H1 (cell line): ENCODE measurements at regions not wholly inside any gene's neighbourhood (a gene's known extent, or its start where the extent isn't known, plus 50 kb on each side); places are given as distances from the start of the nearest gene placed in this dataset.

Experiments
- CTCF ChIA-PET: fragments of 300-600 bp; sonication (Branson Sonifier 250); formaldehyde crosslinking; loops from one replicate; lab custom pipeline; 2021; ENCODE audit not compliant: partially characterized antibody; lab: Charles Lee
- POLR2A ChIA-PET: fragments of 300-600 bp; sonication (Branson Sonifier 250); formaldehyde crosslinking; loops from one replicate; lab custom pipeline; 2021; ENCODE audit warnings: inconsistent platforms; ENCODE audit not compliant: partially characterized antibody; lab: Charles Lee
- DNase-seq, 2 experiments: peaks; one replicate each; pipeline versions ENCODE4 v3.0.0 to v3.0.0-alpha.2; 2010 to 2022; ENCODE audit warnings: low spot score in 2 of 2, low read depth in 1 of 2, mixed read lengths in 1 of 2
- FAIRE-seq: peaks from 2 replicates; lab custom pipeline; 2011; peaks lifted over from hg19 to GRCh38; lab: Jason Lieb, UNC
- H2AFZ ChIP-seq: 2 replicates; pipeline ENCODE4 v1.8.1; 2012; ENCODE audit warnings: low read length, inconsistent platforms
- H2AK5ac ChIP-seq: 2 replicates; pipeline ENCODE4 v1.6.1; 2013; ENCODE audit warnings: low read depth, low read length
- H2BK120ac ChIP-seq: replicated peaks from 2 replicates; pipeline ENCODE3; 2013; ENCODE audit warnings: low read depth, low read length, inconsistent platforms
- H2BK12ac ChIP-seq: 2 replicates; pipeline ENCODE4 v1.6.1; 2013; ENCODE audit warnings: low read depth, low read length
- H2BK15ac ChIP-seq: 2 replicates; pipeline ENCODE4 v1.6.1; 2013; ENCODE audit warnings: low read length
- H2BK20ac ChIP-seq: 2 replicates; pipeline ENCODE4 v1.6.1; 2013; ENCODE audit warnings: low read length
- H2BK5ac ChIP-seq: 2 replicates; pipeline ENCODE4 v1.6.1; 2013; ENCODE audit warnings: low read depth, low read length
- H3K14ac ChIP-seq: 2 replicates; pipeline ENCODE4 v1.6.1; 2013; ENCODE audit warnings: inconsistent platforms; ENCODE audit not compliant: insufficient read length
- H3K18ac ChIP-seq: 2 replicates; pipeline ENCODE4 v1.6.1; 2013; ENCODE audit warnings: low read length; ENCODE audit errors: extremely low read depth
- H3K23ac ChIP-seq: 2 replicates; pipeline ENCODE4 v1.6.1; 2013; ENCODE audit warnings: inconsistent platforms; ENCODE audit not compliant: insufficient read length
- H3K23me2 ChIP-seq: 2 replicates; pipeline ENCODE4 v1.6.1; 2013; ENCODE audit warnings: low read depth, low read length
- H3K27ac ChIP-seq: 2 replicates; pipeline ENCODE4 v1.6.1; 2011; ENCODE audit warnings: low read depth, low read length, inconsistent platforms
- H3K27me3 ChIP-seq, 4 experiments: replicated peaks in 1 of 4; 1 replicate in 1 of 4; 2 replicates in 3 of 4; pipeline versions ENCODE4 v1.6.1 to v1.8.1; 2011 to 2013; ENCODE audit warnings: low read length in 3 of 4, mild to moderate bottlenecking in 3 of 4, inconsistent platforms in 2 of 4, mixed read lengths in 2 of 4, moderate library complexity in 1 of 4; ENCODE audit not compliant: control insufficient read depth in 3 of 4, insufficient read depth in 3 of 4; ENCODE audit errors: extremely low read depth in 1 of 4
- H3K36me3 ChIP-seq, 4 experiments: 2 replicates each; pipeline versions ENCODE4 v1.6.1 to v1.8.1; 2011 to 2013; ENCODE audit warnings: mild to moderate bottlenecking in 4 of 4, low read length in 3 of 4, moderate library complexity in 2 of 4, control low read depth in 1 of 4, inconsistent platforms in 1 of 4; ENCODE audit not compliant: insufficient read depth in 4 of 4, control insufficient read depth in 2 of 4
- H3K4ac ChIP-seq: replicated peaks from 2 replicates; pipeline ENCODE3; 2013; ENCODE audit warnings: low read length, low read depth, mixed read lengths, inconsistent platforms; ENCODE audit not compliant: insufficient read length
- H3K4me1 ChIP-seq, 4 experiments: replicated peaks in 1 of 4; 1 replicate in 1 of 4; 2 replicates in 3 of 4; pipeline versions ENCODE4 v1.6.1 to v1.8.1; 2011 to 2013; ENCODE audit warnings: low read length in 3 of 4, inconsistent platforms in 2 of 4, mixed read lengths in 1 of 4; ENCODE audit not compliant: insufficient read depth in 4 of 4, control insufficient read depth in 3 of 4
- H3K4me2 ChIP-seq, 2 experiments: 2 replicates each; pipeline versions ENCODE4 v1.6.1 to v1.8.1; 2011 to 2013; ENCODE audit warnings: low read depth in 2 of 2, low read length in 2 of 2, control low read depth in 1 of 2, inconsistent platforms in 1 of 2, mild to moderate bottlenecking in 1 of 2; ENCODE audit not compliant: insufficient read depth in 1 of 2
- H3K4me3 ChIP-seq, 4 experiments: fragments of 200-600, 300-600 bp in 1 of 4; sonication (generic), shearing (Covaris generic), sonication (Bioruptor Twin) in 1 of 4; 2 replicates each; pipeline versions ENCODE4 v1.5.1 to v1.8.1; 2011 to 2016; ENCODE audit warnings: low read length in 4 of 4, low read depth in 3 of 4, control low read depth in 2 of 4, inconsistent platforms in 2 of 4, mild to moderate bottlenecking in 2 of 4, mixed read lengths in 1 of 4, moderate library complexity in 1 of 4; ENCODE audit not compliant: insufficient read depth in 2 of 4; ENCODE audit errors: extremely low read depth in 1 of 4
- H3K56ac ChIP-seq: replicated peaks from 2 replicates; pipeline ENCODE3; 2013; ENCODE audit warnings: low read depth, mild to moderate bottlenecking, mixed read lengths, low read length, inconsistent platforms; ENCODE audit not compliant: insufficient read length
- H3K79me1 ChIP-seq: 2 replicates; pipeline ENCODE4 v1.6.1; 2013; ENCODE audit warnings: low read depth, low read length, control low read depth
- H3K79me2 ChIP-seq, 2 experiments: 2 replicates each; pipeline versions ENCODE4 v1.6.1 to v1.8.1; 2012 to 2013; ENCODE audit warnings: low read length in 2 of 2, mild to moderate bottlenecking in 2 of 2, inconsistent platforms in 1 of 2; ENCODE audit not compliant: insufficient read depth in 2 of 2, control insufficient read depth in 1 of 2
- H3K9ac ChIP-seq, 4 experiments: replicated peaks in 1 of 4; 1 replicate in 1 of 4; 2 replicates in 3 of 4; pipeline versions ENCODE4 v1.6.1 to v1.8.1; 2011 to 2013; ENCODE audit warnings: low read depth in 3 of 4, low read length in 3 of 4, control low read depth in 2 of 4, mild to moderate bottlenecking in 2 of 4, moderate library complexity in 2 of 4, inconsistent platforms in 1 of 4; ENCODE audit errors: extremely low read depth in 1 of 4
- H3K9me3 ChIP-seq, 2 experiments: 2 replicates each; pipeline versions ENCODE4 v1.6.1 to v1.8.1; 2012 to 2013; ENCODE audit warnings: mild to moderate bottlenecking in 2 of 2, moderate library complexity in 2 of 2, control low read depth in 1 of 2, inconsistent platforms in 1 of 2, low read depth in 1 of 2, low read length in 1 of 2, mixed read lengths in 1 of 2; ENCODE audit not compliant: insufficient read depth in 2 of 2
- H4K20me1 ChIP-seq, 2 experiments: replicated peaks in 1 of 2; 2 replicates each; pipeline versions ENCODE3 to v1.8.1; 2011 to 2013; ENCODE audit warnings: inconsistent platforms in 2 of 2, low read length in 2 of 2, mild to moderate bottlenecking in 1 of 2; ENCODE audit not compliant: insufficient read depth in 2 of 2, control insufficient read depth in 1 of 2
- H4K5ac ChIP-seq: 2 replicates; pipeline ENCODE4 v1.6.1; 2013; ENCODE audit warnings: low read length, low read depth, mixed read lengths, inconsistent platforms; ENCODE audit not compliant: insufficient read length
- H4K8ac ChIP-seq: 2 replicates; pipeline ENCODE4 v1.8.0; 2013; ENCODE audit warnings: mild to moderate bottlenecking, moderate library complexity, low read length, inconsistent platforms; ENCODE audit not compliant: insufficient read depth; ENCODE audit errors: extremely low read depth
- H4K91ac ChIP-seq: replicated peaks from 2 replicates; pipeline ENCODE3; 2013; ENCODE audit warnings: low read length, mixed read lengths, inconsistent platforms; ENCODE audit not compliant: insufficient read length
- EP300 ChIP-seq, 2 experiments: IDR thresholded peaks; 1 replicate in 1 of 2; 2 replicates in 1 of 2; pipeline ENCODE4 v1.6.1; 2011 to 2012; ENCODE audit warnings: low read depth in 2 of 2, low read length in 2 of 2, mild to moderate bottlenecking in 2 of 2, borderline replicate concordance in 1 of 2, inconsistent platforms in 1 of 2, moderate library complexity in 1 of 2
- EZH2 ChIP-seq: fragments of 200-600 bp; sonication (generic); IDR thresholded peaks from 2 replicates; pipeline ENCODE4 v1.7.1; 2012; ENCODE audit warnings: low read depth, mild to moderate bottlenecking, moderate library complexity, low read length, inconsistent platforms; ENCODE audit not compliant: severe bottlenecking
- KDM1A ChIP-seq: fragments of 200-600, 300-600 bp; sonication (generic); IDR thresholded peaks from 2 replicates; pipeline ENCODE4 v1.7.1; 2016; ENCODE audit warnings: mild to moderate bottlenecking, low read length, borderline replicate concordance
- KDM4A ChIP-seq: IDR thresholded peaks from one replicate; pipeline ENCODE4 v1.7.1; 2012; ENCODE audit warnings: low read depth, mild to moderate bottlenecking, moderate library complexity, low read length, inconsistent platforms; ENCODE audit not compliant: severe bottlenecking
- MAFK ChIP-seq: IDR thresholded peaks from 2 replicates; pipeline ENCODE4 v1.6.1; 2012; ENCODE audit warnings: low read depth, mild to moderate bottlenecking, improper control_type of control experiment, low read length
- NRF1 ChIP-seq: IDR thresholded peaks from 2 replicates; pipeline ENCODE4 v1.6.1; 2011; ENCODE audit warnings: mild to moderate bottlenecking, low read depth, low read length, improper control_type of control experiment
- POLR2AphosphoS5 ChIP-seq: IDR thresholded peaks from 2 replicates; pipeline ENCODE4 v1.6.1; 2011; ENCODE audit warnings: low read depth, low read length
- POU5F1 ChIP-seq: IDR thresholded peaks from 2 replicates; pipeline ENCODE4 v1.6.1; 2011; ENCODE audit warnings: low read depth, mild to moderate bottlenecking, low read length, moderate library complexity
- RXRA ChIP-seq: IDR thresholded peaks from 2 replicates; pipeline ENCODE4 v1.6.1; 2011; ENCODE audit warnings: low read depth, mild to moderate bottlenecking, low read length, moderate library complexity; ENCODE audit not compliant: insufficient read depth
- SP4 ChIP-seq: IDR thresholded peaks from 2 replicates; pipeline ENCODE4 v1.6.1; 2012; ENCODE audit warnings: low read length, inconsistent platforms
- ZNF274 ChIP-seq: IDR thresholded peaks from 2 replicates; pipeline ENCODE4 v1.7.0; 2012; ENCODE audit warnings: low read length, borderline replicate concordance; ENCODE audit errors: extremely low read depth
- TF ChIP-seq, protein P1 (sequence below): IDR thresholded peaks from 2 replicates; pipeline ENCODE4 v1.6.1; 2011; ENCODE audit warnings: low read depth, mild to moderate bottlenecking, low read length; ENCODE audit not compliant: insufficient read depth
- TF ChIP-seq, protein P2 (sequence below): IDR thresholded peaks from 2 replicates; pipeline ENCODE4 v1.6.1; 2012; ENCODE audit warnings: inconsistent platforms

DNA sequence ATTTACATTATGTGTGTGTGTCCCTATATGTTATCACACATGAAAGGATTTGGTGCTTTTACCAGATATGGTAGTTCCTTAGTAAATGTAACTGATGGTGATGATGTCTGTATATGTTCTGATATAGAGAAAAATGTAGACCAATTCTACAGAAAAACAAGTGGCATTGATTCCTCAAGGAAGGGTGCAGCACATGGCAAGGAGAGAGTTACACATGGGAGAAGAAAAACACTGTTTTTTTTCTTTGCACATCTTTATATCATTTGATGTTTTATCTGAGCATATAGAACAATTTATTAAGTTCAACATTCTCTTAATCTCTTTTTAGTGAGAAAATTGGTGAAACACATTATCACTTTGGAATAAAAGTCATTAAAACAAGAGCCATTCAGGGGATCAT lies 535.0 kb upstream of the KLF4 start:
- no peak overlapping the region for H2BK5ac ChIP-seq
- no peak overlapping the region for H4K8ac ChIP-seq
- H2BK20ac ChIP-seq = no peak overlapping the region
- DNase-seq = no peak
- no peak overlapping the region for H2BK120ac ChIP-seq
- POLR2A ChIA-PET = no interaction called here
- H3K9ac ChIP-seq = no peak overlapping the region
- H2AFZ ChIP-seq = no peak overlapping the region
- H3K4me1 ChIP-seq = no peaks in the 10 kb centered on the region; a peak in 2 of 7 replicates
- peaks cover 0 to 5% of the 10 kb centered on the region in 2 experiments; a peak in 1 of 4 replicates for H3K9me3 ChIP-seq
- no peak overlapping the region for H4K91ac ChIP-seq
- H3K4ac ChIP-seq = no peak overlapping the region
- H3K56ac ChIP-seq = no peak overlapping the region
- no peak overlapping the region for H3K14ac ChIP-seq
- CTCF ChIA-PET = no interaction called here
- H2BK15ac ChIP-seq = no peak overlapping the region
- no peak overlapping the region for H3K23ac ChIP-seq
- no peaks in the 10 kb centered on the region for H3K23me2 ChIP-seq
- no peaks in the 10 kb centered on the region for H3K79me1 ChIP-seq
- H4K5ac ChIP-seq = no peak overlapping the region
- H3K36me3 ChIP-seq = no peaks in the 10 kb centered on the region
- FAIRE-seq = no peak
- H3K18ac ChIP-seq = no peak overlapping the region
- no peak overlapping the region for H3K27ac ChIP-seq
- H3K79me2 ChIP-seq = no peaks in the 10 kb centered on the region
- H2BK12ac ChIP-seq = no peak overlapping the region
- H3K27me3 ChIP-seq = no peaks in the 10 kb centered on the region
- no peak overlapping the region for H2AK5ac ChIP-seq
- no peak overlapping the region for H3K4me3 ChIP-seq
- no peaks in the 10 kb centered on the region for H4K20me1 ChIP-seq
- no peak overlapping the region for H3K4me2 ChIP-seq
- TF ChIP-seq POLR2AphosphoS5 (no peak), NRF1 (no peak), RXRA (no peak), KDM1A (no peak), ZNF274 (no peak), SP4 (no peak), KDM4A (no peak), EZH2 (no peak), EP300 (IDR thresholded peaks at IDR 0.05; ENCODE audit: borderline replicate concordance in 1 of 2, low read depth in 2 of 2, low read length in 2 of 2) (no peak), MAFK (no peak), POU5F1 (no peak)
- TF ChIP-seq, protein P1, sequence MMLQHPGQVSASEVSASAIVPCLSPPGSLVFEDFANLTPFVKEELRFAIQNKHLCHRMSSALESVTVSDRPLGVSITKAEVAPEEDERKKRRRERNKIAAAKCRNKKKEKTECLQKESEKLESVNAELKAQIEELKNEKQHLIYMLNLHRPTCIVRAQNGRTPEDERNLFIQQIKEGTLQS = no peak
- TF ChIP-seq, protein P2, sequence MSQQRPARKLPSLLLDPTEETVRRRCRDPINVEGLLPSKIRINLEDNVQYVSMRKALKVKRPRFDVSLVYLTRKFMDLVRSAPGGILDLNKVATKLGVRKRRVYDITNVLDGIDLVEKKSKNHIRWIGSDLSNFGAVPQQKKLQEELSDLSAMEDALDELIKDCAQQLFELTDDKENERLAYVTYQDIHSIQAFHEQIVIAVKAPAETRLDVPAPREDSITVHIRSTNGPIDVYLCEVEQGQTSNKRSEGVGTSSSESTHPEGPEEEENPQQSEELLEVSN = no peak
